GM06990 (cell line): ENCODE measurements at regions not wholly inside any gene's neighbourhood (a gene's known extent, or its start where the extent isn't known, plus 50 kb on each side); places are given as distances from the start of the nearest gene placed in this dataset.

Experiments used
- DNase-seq: peaks from one replicate; pipeline ENCODE4 v3.0.0-alpha.2; 2011; ENCODE audit not compliant: insufficient read length; ENCODE audit errors: extremely low read depth
- H3K27me3 ChIP-seq: replicated peaks from 2 replicates; pipeline ENCODE4 v1.6.0; 2011; ENCODE audit warnings: low read length; ENCODE audit not compliant: control insufficient read depth, insufficient read depth
- H3K36me3 ChIP-seq: 2 replicates; pipeline ENCODE4 v1.5.1; 2011; ENCODE audit warnings: low read length; ENCODE audit not compliant: control insufficient read depth, insufficient read depth
- H3K4me3 ChIP-seq: replicated peaks from 2 replicates; pipeline ENCODE4 v1.5.1; 2011; ENCODE audit warnings: low read depth, mild to moderate bottlenecking, control low read depth, low read length
- CTCF ChIP-seq: IDR thresholded peaks from 2 replicates; pipeline ENCODE4 v1.5.1; 2011; ENCODE audit warnings: low read length, control low read depth, mild to moderate bottlenecking, inconsistent platforms; ENCODE audit not compliant: insufficient read depth, poor library complexity, severe bottlenecking

- no peak for DNase-seq
- H3K4me3 ChIP-seq = no peak overlapping the region
- no peak for TF ChIP-seq CTCF
- H3K36me3 ChIP-seq = no peaks in the 10 kb centered on the region
- H3K27me3 ChIP-seq = no peaks in the 10 kb centered on the region
These were observed 149.5 kb upstream of the SPAG17 start for GRCh38 chr1:118334506-118334905.

- Histone ChIP-seq H3K36me3 (no peaks in the 10 kb centered on the region), H3K4me3 (no peak overlapping the region), H3K27me3 (no peaks in the 10 kb centered on the region)
- no peak for DNase-seq
- no peak for TF ChIP-seq CTCF
These were observed 148.7 kb upstream of the SPAG17 start for GRCh38 chr1:118333601-118334210.

- Histone ChIP-seq H3K27me3 (no peaks in the 10 kb centered on the region), H3K4me3 (no peak overlapping the region), H3K36me3 (no peaks in the 10 kb centered on the region)
- no peak for TF ChIP-seq CTCF
- no peak for DNase-seq
These were observed 142.1 kb upstream of the SPAG17 start for GRCh38 chr1:118326960-118327629.

- no peak overlapping the region for H3K4me3 ChIP-seq
- H3K27me3 ChIP-seq = no peaks in the 10 kb centered on the region
- DNase-seq = no peak
- TF ChIP-seq CTCF = no peak
- no peaks in the 10 kb centered on the region for H3K36me3 ChIP-seq
These were observed 140.7 kb upstream of the SPAG17 start for GRCh38 chr1:118325550-118326225.

- DNase-seq = no peak
- TF ChIP-seq CTCF = no peak
- H3K36me3 ChIP-seq = no peaks in the 10 kb centered on the region
- H3K27me3 ChIP-seq = no peaks in the 10 kb centered on the region
- no peak overlapping the region for H3K4me3 ChIP-seq
These were observed 138.2 kb upstream of the SPAG17 start for GRCh38 chr1:118323246-118323645.
